ENCODE measurements at regions not wholly inside any gene's neighbourhood (a gene's known extent, or its start where the extent isn't known, plus 50 kb on each side); places are given as distances from the start of the nearest gene placed in this dataset.
"Not testable (repeated sequence)": the region's sequence is repeated elsewhere in the genome, so short reads cannot be mapped to it uniquely, and the experiment has no call there.

- DNase-seq (ENCODE audit: low spot score): not testable (repeated sequence)
Measured at GRCh38 chr2:139410147-139410832, 630.1 kb upstream of the NXPH2 start.

DNA sequence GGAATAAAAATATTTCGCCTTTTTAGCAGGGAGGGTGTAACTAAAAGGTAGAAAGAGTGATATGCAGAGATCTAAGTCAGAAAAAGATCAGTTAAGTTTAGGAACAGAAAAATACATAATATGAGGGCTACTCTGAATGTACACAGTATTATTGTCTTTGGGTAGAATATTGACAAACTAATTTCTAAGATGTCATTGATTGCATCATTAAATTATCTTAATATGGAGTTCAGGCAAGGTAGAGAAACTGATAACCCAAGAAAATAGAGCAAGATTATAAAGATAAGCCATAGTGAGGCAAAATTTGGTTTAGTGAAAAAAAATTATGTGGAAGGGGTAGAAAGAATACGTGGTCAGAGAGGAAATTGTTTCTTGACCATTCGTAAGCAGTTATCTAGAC lies 629.0 kb upstream of the NXPH2 start:
- DNase-seq (ENCODE audit: low spot score): no peak

GRCh38 chr2:139403948-139404347 lies 623.8 kb upstream of the NXPH2 start:
- no peak for DNase-seq (ENCODE audit: low spot score)

- no peak for DNase-seq (ENCODE audit: low spot score)
Measured at GRCh38 chr2:139394801-139395200, 614.6 kb upstream of the NXPH2 start.

DNA sequence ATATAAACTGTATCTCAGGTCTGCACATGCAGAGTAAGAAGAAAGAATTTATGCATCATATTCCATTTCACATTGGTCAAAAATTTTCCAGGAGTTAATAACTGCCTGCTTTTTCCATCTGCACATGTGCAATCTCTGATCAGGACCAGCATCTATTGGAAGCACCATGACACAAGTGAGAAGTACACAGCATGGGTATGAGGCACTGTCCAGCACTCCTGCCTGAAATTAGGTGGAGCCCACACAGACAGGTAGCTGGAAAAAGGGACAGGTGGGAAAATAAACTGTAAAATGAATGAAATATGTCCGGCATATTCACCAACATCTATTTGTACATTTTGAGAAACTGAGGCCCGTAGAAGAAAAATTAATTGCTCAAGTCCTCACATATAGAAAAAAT lies 609.2 kb upstream of the NXPH2 start:
- DNase-seq (ENCODE audit: low spot score): no peak

- no peak for DNase-seq (ENCODE audit: low spot score)
Measured at GRCh38 chr2:139386401-139386800, 606.2 kb upstream of the NXPH2 start.

DNA sequence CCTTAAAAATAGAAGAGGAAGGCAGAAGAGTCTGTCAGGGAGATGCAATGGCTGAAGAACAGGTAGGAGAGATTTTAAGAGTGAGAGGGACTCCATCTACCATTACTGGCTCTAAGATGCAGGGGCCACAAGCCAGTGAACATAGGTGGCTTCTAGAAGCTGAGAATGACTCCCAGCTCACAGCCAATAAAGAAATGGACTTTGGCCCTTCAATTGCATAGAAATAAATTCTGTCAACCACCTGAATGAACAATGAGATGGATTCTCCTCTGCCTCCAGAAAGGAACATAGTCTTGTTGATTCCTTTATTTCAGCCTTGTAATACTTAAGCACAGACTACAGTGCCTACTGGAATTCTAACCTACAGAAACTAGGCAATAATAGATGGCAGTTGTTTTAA lies 603.3 kb upstream of the NXPH2 start:
- no peak for DNase-seq (ENCODE audit: low spot score)

- DNase-seq (ENCODE audit: low spot score): no peak
Measured at GRCh38 chr2:139380051-139380450, 599.9 kb upstream of the NXPH2 start.

DNA sequence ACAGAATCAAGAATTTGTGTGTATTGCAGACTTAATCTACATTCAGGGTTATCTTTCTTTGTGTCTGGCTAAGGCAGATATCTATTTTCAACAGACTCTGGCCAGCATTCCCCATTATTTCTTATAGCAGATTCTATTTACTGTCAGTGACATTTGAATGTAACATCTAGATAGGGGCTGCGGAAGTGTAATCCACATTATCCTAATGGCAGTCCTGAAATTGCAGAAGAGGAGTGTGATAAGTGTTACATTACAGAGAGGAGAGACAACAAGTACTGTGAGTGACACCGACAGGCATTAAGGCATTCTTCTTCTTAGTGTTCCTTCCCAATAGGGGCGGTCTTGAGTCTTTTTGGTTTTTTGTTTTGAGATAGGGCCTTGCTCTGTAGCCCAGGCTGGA lies 598.2 kb upstream of the NXPH2 start:
- DNase-seq (ENCODE audit: low spot score): no peak

DNA sequence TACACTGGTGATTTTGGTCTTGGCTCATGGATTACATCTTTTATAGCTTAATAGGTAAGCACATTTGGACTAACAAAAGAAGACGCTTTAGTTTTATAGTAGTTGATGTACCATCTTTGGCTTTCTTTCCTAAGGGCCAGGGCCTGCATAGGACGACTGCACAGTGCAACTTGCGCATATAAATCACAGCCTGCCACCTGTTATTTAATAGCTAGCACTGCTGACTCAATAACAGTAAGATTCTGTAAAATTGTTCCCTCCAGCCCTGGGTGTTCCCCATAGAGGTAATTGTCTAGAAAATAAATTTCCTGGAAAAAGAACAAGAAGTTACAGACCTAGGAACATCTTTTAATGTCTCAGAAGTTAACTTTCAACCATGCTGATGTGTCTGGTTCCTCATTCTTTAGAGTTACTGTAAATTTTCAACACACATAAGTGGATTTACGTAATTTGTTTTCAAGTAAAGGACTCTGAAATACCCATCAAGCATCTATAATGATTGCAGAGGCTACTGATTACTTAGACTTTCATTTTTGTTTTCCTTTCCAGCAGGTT lies 594.2 kb upstream of the NXPH2 start:
- DNase-seq (ENCODE audit: low spot score): no peak

DNA sequence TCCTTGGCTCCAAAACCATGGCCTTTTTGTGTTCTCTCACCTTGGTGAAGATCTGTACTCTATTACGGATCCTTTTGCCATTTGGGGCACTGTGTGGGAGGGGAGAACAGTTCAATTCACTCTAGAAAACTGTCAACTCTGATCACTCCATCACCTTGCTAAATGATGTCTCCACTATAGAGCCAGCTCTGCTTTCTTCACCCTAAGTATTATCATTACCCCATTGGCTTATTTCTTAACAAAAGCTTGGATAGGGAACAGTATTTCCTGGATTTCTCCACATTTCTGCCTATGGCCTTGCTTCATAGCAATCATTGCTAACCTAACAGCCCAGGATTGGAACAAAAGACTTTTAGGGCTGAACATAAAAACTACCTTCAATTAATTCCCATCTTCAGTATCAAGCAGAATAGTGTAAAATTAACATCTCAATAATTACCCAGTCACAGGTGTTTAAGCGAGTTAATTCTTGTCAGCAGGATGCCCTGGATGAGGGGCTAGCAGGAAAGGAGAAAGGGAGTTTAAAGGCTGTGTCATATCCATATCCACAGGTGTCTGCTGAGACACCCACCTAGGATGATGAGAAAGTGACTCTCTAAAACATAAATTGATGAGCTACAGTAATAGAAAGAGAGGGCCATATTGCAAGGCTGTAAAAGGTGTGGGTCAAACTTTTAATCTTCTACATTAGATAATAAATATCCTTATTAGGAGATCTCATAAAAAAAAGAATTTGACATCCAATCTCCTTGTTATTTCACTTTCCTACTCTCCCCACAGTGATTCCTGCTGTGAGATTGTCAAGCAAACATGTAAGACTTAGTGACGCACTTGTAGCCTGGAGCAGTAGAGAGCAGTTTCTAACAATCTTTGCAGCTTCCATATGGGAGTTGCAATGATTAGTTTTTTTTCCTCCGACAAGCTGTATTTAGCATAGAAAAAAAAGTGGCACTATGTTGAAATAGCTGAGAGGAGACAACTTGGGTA lies 589.5 kb upstream of the NXPH2 start:
- no peak for DNase-seq (ENCODE audit: low spot score)

DNA sequence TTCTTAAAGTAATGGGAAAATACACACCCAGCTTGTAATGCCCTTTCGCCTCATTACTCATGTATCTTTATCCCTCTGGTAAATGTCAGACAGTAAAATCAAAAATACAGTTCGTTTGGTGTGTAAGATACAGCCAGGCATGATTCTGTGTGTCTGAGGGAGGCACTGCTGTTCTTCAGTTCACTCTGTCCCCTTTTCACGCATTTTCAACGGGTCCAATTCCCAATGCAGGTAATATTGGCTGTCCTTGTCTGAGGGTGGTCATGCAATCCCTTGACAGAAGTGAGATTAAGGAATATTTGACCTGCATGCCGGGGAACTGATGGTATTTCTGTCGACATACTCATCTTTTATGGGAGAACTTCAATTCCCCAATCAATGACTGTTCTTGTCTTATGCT lies 587.2 kb upstream of the NXPH2 start:
- DNase-seq (ENCODE audit: low spot score): no peak

DNA sequence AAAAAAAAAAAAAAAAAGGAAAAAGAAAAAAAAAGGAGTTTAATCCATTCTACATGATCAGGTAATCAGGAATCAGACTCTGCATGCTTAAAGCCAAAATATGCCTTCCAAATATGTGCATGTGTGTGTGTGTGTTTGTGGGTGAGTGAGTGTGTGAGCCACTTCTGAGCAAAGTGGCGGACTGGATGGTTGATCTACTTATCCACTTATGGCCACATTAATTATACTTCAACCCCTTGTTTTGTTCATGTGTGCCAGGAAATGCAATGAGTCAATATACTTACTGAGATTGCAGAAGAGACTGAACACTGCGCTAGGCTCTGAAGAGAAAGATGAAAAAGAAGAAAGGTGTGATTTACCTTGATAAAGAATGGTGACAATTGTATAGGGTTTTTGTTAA lies 586.5 kb upstream of the NXPH2 start:
- DNase-seq (ENCODE audit: low spot score): no peak

- no peak for DNase-seq (ENCODE audit: low spot score)
Measured at GRCh38 chr2:139365189-139365588, 585.0 kb upstream of the NXPH2 start.

DNA sequence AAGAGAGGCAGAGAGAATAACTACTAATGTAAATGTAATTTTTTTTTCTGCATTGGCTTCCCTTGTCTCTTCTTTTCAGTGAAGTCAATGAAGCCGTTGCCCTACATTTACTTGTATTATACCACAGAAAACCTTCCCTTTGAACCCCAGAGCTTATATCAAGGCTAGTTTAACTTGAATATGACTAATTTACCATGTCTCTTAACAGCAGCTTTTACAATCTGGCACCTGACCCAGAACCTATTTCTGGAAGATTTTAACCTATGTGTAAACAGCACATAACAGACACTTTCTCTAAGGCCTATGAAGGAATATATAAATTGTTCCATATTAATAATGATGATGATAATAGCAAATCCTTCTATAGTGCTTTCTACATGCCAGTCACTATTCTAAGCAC lies 580.5 kb upstream of the NXPH2 start:
- no peak for DNase-seq (ENCODE audit: low spot score)

- no peak for DNase-seq (ENCODE audit: low spot score)
Measured at GRCh38 chr2:139359818-139360217, 579.6 kb upstream of the NXPH2 start.

- no peak for DNase-seq (ENCODE audit: low spot score)
Measured at GRCh38 chr2:139357972-139358371, 577.8 kb upstream of the NXPH2 start.

DNA sequence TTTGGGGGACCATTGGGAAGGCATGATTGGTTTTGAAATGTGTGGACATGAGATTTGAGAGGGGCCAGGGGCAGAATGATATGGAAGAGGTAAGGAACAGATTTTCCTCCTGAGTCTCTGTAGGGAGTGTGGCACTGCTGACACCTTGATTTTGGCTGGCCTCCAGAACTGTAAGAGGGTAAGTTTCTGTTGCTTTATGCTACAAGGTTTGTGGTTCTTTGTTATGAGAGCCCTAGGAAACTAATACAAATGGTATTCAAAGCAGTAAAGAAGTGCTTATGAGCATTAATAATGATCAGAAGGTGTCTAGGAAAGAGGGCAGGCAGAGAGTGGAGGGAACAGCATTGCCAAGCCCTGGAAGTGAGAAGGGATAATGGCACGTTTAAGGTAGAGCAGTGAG lies 574.3 kb upstream of the NXPH2 start:
- DNase-seq (ENCODE audit: low spot score): no peak

DNA sequence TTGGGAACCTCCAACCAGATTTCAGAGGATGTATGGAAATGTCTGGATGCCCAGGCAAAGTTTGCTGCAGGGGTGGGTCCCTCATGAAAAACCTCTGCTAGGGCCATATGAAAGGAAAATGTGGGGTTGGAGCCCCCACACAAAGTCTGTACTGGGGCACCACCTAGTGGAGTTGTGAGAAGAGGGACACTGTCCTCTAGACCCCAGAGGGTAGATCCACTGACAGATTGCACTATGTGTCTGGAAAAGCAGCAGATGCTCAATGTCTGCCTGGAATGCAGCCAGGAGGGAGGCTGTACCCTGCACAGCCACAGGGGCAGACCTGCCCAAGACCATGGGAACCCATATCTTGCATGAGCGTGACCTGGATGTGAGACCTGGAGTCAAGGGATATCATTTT lies 573.7 kb upstream of the NXPH2 start:
- DNase-seq (ENCODE audit: low spot score): no peak

GRCh38 chr2:139317259-139317658 lies 537.1 kb upstream of the NXPH2 start:
- no peak for DNase-seq (ENCODE audit: low spot score)

- DNase-seq (ENCODE audit: low spot score): no peak
Measured at GRCh38 chr2:139314059-139314458, 533.9 kb upstream of the NXPH2 start.

- peak; percentile 43 for DNase-seq (ENCODE audit: low spot score)
Measured at GRCh38 chr2:139296672-139297209, 516.6 kb upstream of the NXPH2 start.
